ENCODE measurements at regions not wholly inside any gene's neighbourhood (a gene's known extent, or its start where the extent isn't known, plus 50 kb on each side); places are given as distances from the start of the nearest gene placed in this dataset.

DNA sequence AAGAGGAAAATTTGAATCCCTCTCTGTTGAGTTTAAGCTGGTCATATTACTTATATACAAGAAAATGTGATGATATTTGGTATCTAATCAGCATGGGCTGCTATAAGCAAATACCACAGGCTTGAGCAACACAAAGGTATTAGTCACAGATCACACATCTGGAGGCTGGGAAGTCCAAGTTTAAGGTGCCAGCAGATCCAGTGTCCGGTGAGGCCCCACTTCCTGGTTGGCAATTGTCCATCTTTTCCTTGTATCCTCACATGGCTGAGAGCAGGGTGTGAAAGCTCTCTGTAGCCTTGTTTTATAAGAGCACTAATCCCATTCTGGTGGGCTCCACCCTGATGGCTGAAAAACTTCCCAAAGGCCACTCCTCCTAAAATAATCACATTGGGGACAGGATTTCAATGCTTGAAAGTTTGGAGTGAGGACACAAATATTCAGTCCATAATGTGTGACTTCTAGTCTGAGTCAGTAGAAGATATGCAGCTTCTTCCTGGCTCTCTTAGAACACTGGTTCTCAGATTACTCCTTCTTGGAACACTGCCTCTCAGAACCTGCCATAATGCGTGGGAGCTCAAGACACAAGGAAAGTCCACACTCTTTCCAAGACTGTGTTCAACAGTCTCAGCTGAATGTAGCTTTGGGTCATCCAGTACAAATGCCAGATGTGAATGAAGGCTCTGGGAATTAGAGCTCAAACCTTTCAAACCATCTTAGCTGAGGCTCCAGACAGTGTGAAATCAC, 124.1 kb downstream of the PRDM9 start:
- Mint-ChIP-seq H3K27ac (no peak overlapping the region), H3K27me3 (ENCODE audit: low read depth) (no peaks in the 10 kb centered on the region), H3K9me3 (no peaks in the 10 kb centered on the region), H3K36me3 (no peaks in the 10 kb centered on the region), H3K4me3 (no peak overlapping the region), H3K4me1 (no peaks in the 10 kb centered on the region)
- no peak for DNase-seq (ENCODE audit: low spot score in 2 of 2, unreplicated experiment in 2 of 2)
- TF ChIP-seq, protein P1, sequence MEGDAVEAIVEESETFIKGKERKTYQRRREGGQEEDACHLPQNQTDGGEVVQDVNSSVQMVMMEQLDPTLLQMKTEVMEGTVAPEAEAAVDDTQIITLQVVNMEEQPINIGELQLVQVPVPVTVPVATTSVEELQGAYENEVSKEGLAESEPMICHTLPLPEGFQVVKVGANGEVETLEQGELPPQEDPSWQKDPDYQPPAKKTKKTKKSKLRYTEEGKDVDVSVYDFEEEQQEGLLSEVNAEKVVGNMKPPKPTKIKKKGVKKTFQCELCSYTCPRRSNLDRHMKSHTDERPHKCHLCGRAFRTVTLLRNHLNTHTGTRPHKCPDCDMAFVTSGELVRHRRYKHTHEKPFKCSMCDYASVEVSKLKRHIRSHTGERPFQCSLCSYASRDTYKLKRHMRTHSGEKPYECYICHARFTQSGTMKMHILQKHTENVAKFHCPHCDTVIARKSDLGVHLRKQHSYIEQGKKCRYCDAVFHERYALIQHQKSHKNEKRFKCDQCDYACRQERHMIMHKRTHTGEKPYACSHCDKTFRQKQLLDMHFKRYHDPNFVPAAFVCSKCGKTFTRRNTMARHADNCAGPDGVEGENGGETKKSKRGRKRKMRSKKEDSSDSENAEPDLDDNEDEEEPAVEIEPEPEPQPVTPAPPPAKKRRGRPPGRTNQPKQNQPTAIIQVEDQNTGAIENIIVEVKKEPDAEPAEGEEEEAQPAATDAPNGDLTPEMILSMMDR (IDR thresholded peaks at IDR 0.05; ENCODE audit: unreplicated experiment): no peak

DNA sequence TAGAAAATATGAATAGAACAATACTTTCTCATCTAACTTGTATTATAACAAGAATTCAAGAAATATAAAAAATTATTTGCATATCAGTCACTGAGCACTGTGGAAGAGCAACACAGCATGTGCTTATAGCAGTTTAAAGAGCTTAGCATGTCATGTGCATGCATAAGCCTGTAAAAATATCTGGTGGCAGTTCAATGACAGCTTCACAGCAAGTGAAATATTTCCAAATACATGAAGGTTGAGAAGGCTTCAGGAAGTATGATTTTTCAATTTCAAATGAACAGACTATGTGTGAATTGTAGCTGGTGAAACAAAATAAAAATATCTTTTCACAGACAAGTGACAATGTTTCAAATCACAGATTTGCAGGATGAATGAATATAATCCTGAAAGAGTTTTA, 128.5 kb downstream of the PRDM9 start:
- H3K27ac Mint-ChIP-seq: no peak overlapping the region
- no peak for DNase-seq (ENCODE audit: low spot score in 2 of 2, unreplicated experiment in 2 of 2)
- H3K4me1 Mint-ChIP-seq: no peaks in the 10 kb centered on the region
- H3K27me3 Mint-ChIP-seq (ENCODE audit: low read depth): no peaks in the 10 kb centered on the region
- peaks cover 3% of the 10 kb centered on the region for H3K9me3 Mint-ChIP-seq
- no peak overlapping the region for H3K4me3 Mint-ChIP-seq
- TF ChIP-seq, protein P1 (IDR thresholded peaks at IDR 0.05; ENCODE audit: unreplicated experiment): no peak
- no peaks in the 10 kb centered on the region for H3K36me3 Mint-ChIP-seq

DNA sequence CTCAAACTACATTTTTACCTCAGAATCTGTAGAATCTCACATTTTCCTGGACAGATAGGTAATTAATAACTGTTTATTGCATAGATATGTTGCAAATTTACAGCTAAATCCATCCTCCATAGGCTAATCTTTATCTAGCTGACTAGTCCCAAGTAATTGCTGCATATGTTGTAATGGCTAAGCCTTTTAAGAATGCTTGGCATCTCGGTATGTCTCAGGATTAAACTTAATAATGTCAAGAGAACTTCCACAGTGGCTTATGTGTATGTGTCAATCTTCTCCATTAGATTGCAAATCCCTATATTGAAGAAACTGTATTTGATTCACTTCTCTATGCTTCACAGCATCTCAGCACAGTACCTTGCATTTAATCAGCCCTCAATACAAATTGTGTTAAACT, 131.9 kb downstream of the PRDM9 start:
- peaks cover 12% of the 10 kb centered on the region for H3K9me3 Mint-ChIP-seq
- TF ChIP-seq, protein P1 (IDR thresholded peaks at IDR 0.05; ENCODE audit: unreplicated experiment): no peak

DNA sequence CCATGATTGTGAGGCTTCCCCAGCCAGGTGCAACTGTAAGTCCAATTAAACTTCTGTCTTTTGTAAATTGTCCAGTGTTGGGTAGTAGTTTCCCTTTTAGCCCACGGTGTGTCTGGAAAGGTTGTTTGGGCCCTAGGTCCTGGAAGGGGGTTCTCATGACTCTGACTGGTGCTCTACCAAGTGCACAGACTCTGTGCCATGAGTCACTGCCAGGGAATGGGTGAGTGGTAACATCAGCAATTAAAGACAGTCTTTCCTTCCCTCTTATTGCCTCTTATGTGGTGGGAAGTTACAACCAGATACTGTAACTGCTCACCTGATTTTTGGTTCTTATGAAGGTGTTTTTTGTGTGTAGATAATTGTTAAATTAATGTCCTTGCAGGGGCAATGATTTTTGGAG, 141.2 kb downstream of the PRDM9 start:
- H3K4me3 Mint-ChIP-seq: no peak overlapping the region
- no peaks in the 10 kb centered on the region for H3K4me1 Mint-ChIP-seq
- TF ChIP-seq, protein P1 (IDR thresholded peaks at IDR 0.05; ENCODE audit: unreplicated experiment): no peak
- no peak for DNase-seq (ENCODE audit: low spot score in 2 of 2, unreplicated experiment in 2 of 2)
- H3K27me3 Mint-ChIP-seq (ENCODE audit: low read depth): no peaks in the 10 kb centered on the region
- peaks cover 9% of the 10 kb centered on the region for H3K9me3 Mint-ChIP-seq
- H3K36me3 Mint-ChIP-seq: no peaks in the 10 kb centered on the region
- H3K27ac Mint-ChIP-seq: no peak overlapping the region

More for the DNA sequence above, 131.9 kb downstream of the PRDM9 start:
- Mint-ChIP-seq H3K27ac (no peak overlapping the region), H3K27me3 (ENCODE audit: low read depth) (no peaks in the 10 kb centered on the region), H3K4me1 (no peaks in the 10 kb centered on the region), H3K36me3 (no peaks in the 10 kb centered on the region), H3K4me3 (no peak overlapping the region)
- no peak for DNase-seq (ENCODE audit: low spot score in 2 of 2, unreplicated experiment in 2 of 2)

- H3K4me3 Mint-ChIP-seq: no peak overlapping the region
- H3K27me3 Mint-ChIP-seq (ENCODE audit: low read depth): no peaks in the 10 kb centered on the region
- H3K36me3 Mint-ChIP-seq: no peaks in the 10 kb centered on the region
- H3K4me1 Mint-ChIP-seq: no peaks in the 10 kb centered on the region
- H3K27ac Mint-ChIP-seq: no peak overlapping the region
- DNase-seq (ENCODE audit: low spot score in 2 of 2, unreplicated experiment in 2 of 2): no peak
- TF ChIP-seq, protein P1 (IDR thresholded peaks at IDR 0.05; ENCODE audit: unreplicated experiment): no peak
- peaks cover 9% of the 10 kb centered on the region for H3K9me3 Mint-ChIP-seq
Measured at GRCh38 chr5:23649594-23649993, 142.2 kb downstream of the PRDM9 start.

Measured in mesothelial cell of epicardium (in vitro differentiated cells).